H1 (cell line): ENCODE measurements at regions not wholly inside any gene's neighbourhood (a gene's known extent, or its start where the extent isn't known, plus 50 kb on each side); places are given as distances from the start of the nearest gene placed in this dataset.

Source experiments
- CTCF ChIA-PET: fragments of 300-600 bp; sonication (Branson Sonifier 250); formaldehyde crosslinking; loops from one replicate; lab custom pipeline; 2021; ENCODE audit not compliant: partially characterized antibody; lab: Charles Lee
- POLR2A ChIA-PET: fragments of 300-600 bp; sonication (Branson Sonifier 250); formaldehyde crosslinking; loops from one replicate; lab custom pipeline; 2021; ENCODE audit warnings: inconsistent platforms; ENCODE audit not compliant: partially characterized antibody; lab: Charles Lee
- DNase-seq, 2 experiments: peaks; one replicate each; pipeline versions ENCODE4 v3.0.0 to v3.0.0-alpha.2; 2010 to 2022; ENCODE audit warnings: low spot score in 2 of 2, low read depth in 1 of 2, mixed read lengths in 1 of 2
- FAIRE-seq: peaks from 2 replicates; lab custom pipeline; 2011; peaks lifted over from hg19 to GRCh38; lab: Jason Lieb, UNC
- H2AFZ ChIP-seq: 2 replicates; pipeline ENCODE4 v1.8.1; 2012; ENCODE audit warnings: low read length, inconsistent platforms
- H2AK5ac ChIP-seq: 2 replicates; pipeline ENCODE4 v1.6.1; 2013; ENCODE audit warnings: low read depth, low read length
- H2BK120ac ChIP-seq: replicated peaks from 2 replicates; pipeline ENCODE3; 2013; ENCODE audit warnings: low read depth, low read length, inconsistent platforms
- H2BK12ac ChIP-seq: 2 replicates; pipeline ENCODE4 v1.6.1; 2013; ENCODE audit warnings: low read depth, low read length
- H2BK15ac ChIP-seq: 2 replicates; pipeline ENCODE4 v1.6.1; 2013; ENCODE audit warnings: low read length
- H2BK20ac ChIP-seq: 2 replicates; pipeline ENCODE4 v1.6.1; 2013; ENCODE audit warnings: low read length
- H2BK5ac ChIP-seq: 2 replicates; pipeline ENCODE4 v1.6.1; 2013; ENCODE audit warnings: low read depth, low read length
- H3K14ac ChIP-seq: 2 replicates; pipeline ENCODE4 v1.6.1; 2013; ENCODE audit warnings: inconsistent platforms; ENCODE audit not compliant: insufficient read length
- H3K18ac ChIP-seq: 2 replicates; pipeline ENCODE4 v1.6.1; 2013; ENCODE audit warnings: low read length; ENCODE audit errors: extremely low read depth
- H3K23ac ChIP-seq: 2 replicates; pipeline ENCODE4 v1.6.1; 2013; ENCODE audit warnings: inconsistent platforms; ENCODE audit not compliant: insufficient read length
- H3K23me2 ChIP-seq: 2 replicates; pipeline ENCODE4 v1.6.1; 2013; ENCODE audit warnings: low read depth, low read length
- H3K27ac ChIP-seq: 2 replicates; pipeline ENCODE4 v1.6.1; 2011; ENCODE audit warnings: low read depth, low read length, inconsistent platforms
- H3K27me3 ChIP-seq, 4 experiments: replicated peaks in 1 of 4; 1 replicate in 1 of 4; 2 replicates in 3 of 4; pipeline versions ENCODE4 v1.6.1 to v1.8.1; 2011 to 2013; ENCODE audit warnings: low read length in 3 of 4, mild to moderate bottlenecking in 3 of 4, inconsistent platforms in 2 of 4, mixed read lengths in 2 of 4, moderate library complexity in 1 of 4; ENCODE audit not compliant: control insufficient read depth in 3 of 4, insufficient read depth in 3 of 4; ENCODE audit errors: extremely low read depth in 1 of 4
- H3K36me3 ChIP-seq, 4 experiments: 2 replicates each; pipeline versions ENCODE4 v1.6.1 to v1.8.1; 2011 to 2013; ENCODE audit warnings: mild to moderate bottlenecking in 4 of 4, low read length in 3 of 4, moderate library complexity in 2 of 4, control low read depth in 1 of 4, inconsistent platforms in 1 of 4; ENCODE audit not compliant: insufficient read depth in 4 of 4, control insufficient read depth in 2 of 4
- H3K4ac ChIP-seq: replicated peaks from 2 replicates; pipeline ENCODE3; 2013; ENCODE audit warnings: low read length, low read depth, mixed read lengths, inconsistent platforms; ENCODE audit not compliant: insufficient read length
- H3K4me1 ChIP-seq, 4 experiments: replicated peaks in 1 of 4; 1 replicate in 1 of 4; 2 replicates in 3 of 4; pipeline versions ENCODE4 v1.6.1 to v1.8.1; 2011 to 2013; ENCODE audit warnings: low read length in 3 of 4, inconsistent platforms in 2 of 4, mixed read lengths in 1 of 4; ENCODE audit not compliant: insufficient read depth in 4 of 4, control insufficient read depth in 3 of 4
- H3K4me2 ChIP-seq, 2 experiments: 2 replicates each; pipeline versions ENCODE4 v1.6.1 to v1.8.1; 2011 to 2013; ENCODE audit warnings: low read depth in 2 of 2, low read length in 2 of 2, control low read depth in 1 of 2, inconsistent platforms in 1 of 2, mild to moderate bottlenecking in 1 of 2; ENCODE audit not compliant: insufficient read depth in 1 of 2
- H3K4me3 ChIP-seq, 4 experiments: fragments of 200-600, 300-600 bp in 1 of 4; sonication (generic), shearing (Covaris generic), sonication (Bioruptor Twin) in 1 of 4; 2 replicates each; pipeline versions ENCODE4 v1.5.1 to v1.8.1; 2011 to 2016; ENCODE audit warnings: low read length in 4 of 4, low read depth in 3 of 4, control low read depth in 2 of 4, inconsistent platforms in 2 of 4, mild to moderate bottlenecking in 2 of 4, mixed read lengths in 1 of 4, moderate library complexity in 1 of 4; ENCODE audit not compliant: insufficient read depth in 2 of 4; ENCODE audit errors: extremely low read depth in 1 of 4
- H3K56ac ChIP-seq: replicated peaks from 2 replicates; pipeline ENCODE3; 2013; ENCODE audit warnings: low read depth, mild to moderate bottlenecking, mixed read lengths, low read length, inconsistent platforms; ENCODE audit not compliant: insufficient read length
- H3K79me1 ChIP-seq: 2 replicates; pipeline ENCODE4 v1.6.1; 2013; ENCODE audit warnings: low read depth, low read length, control low read depth
- H3K79me2 ChIP-seq, 2 experiments: 2 replicates each; pipeline versions ENCODE4 v1.6.1 to v1.8.1; 2012 to 2013; ENCODE audit warnings: low read length in 2 of 2, mild to moderate bottlenecking in 2 of 2, inconsistent platforms in 1 of 2; ENCODE audit not compliant: insufficient read depth in 2 of 2, control insufficient read depth in 1 of 2
- H3K9ac ChIP-seq, 4 experiments: replicated peaks in 1 of 4; 1 replicate in 1 of 4; 2 replicates in 3 of 4; pipeline versions ENCODE4 v1.6.1 to v1.8.1; 2011 to 2013; ENCODE audit warnings: low read depth in 3 of 4, low read length in 3 of 4, control low read depth in 2 of 4, mild to moderate bottlenecking in 2 of 4, moderate library complexity in 2 of 4, inconsistent platforms in 1 of 4; ENCODE audit errors: extremely low read depth in 1 of 4
- H3K9me3 ChIP-seq, 2 experiments: 2 replicates each; pipeline versions ENCODE4 v1.6.1 to v1.8.1; 2012 to 2013; ENCODE audit warnings: mild to moderate bottlenecking in 2 of 2, moderate library complexity in 2 of 2, control low read depth in 1 of 2, inconsistent platforms in 1 of 2, low read depth in 1 of 2, low read length in 1 of 2, mixed read lengths in 1 of 2; ENCODE audit not compliant: insufficient read depth in 2 of 2
- H4K20me1 ChIP-seq, 2 experiments: replicated peaks in 1 of 2; 2 replicates each; pipeline versions ENCODE3 to v1.8.1; 2011 to 2013; ENCODE audit warnings: inconsistent platforms in 2 of 2, low read length in 2 of 2, mild to moderate bottlenecking in 1 of 2; ENCODE audit not compliant: insufficient read depth in 2 of 2, control insufficient read depth in 1 of 2
- H4K5ac ChIP-seq: 2 replicates; pipeline ENCODE4 v1.6.1; 2013; ENCODE audit warnings: low read length, low read depth, mixed read lengths, inconsistent platforms; ENCODE audit not compliant: insufficient read length
- H4K8ac ChIP-seq: 2 replicates; pipeline ENCODE4 v1.8.0; 2013; ENCODE audit warnings: mild to moderate bottlenecking, moderate library complexity, low read length, inconsistent platforms; ENCODE audit not compliant: insufficient read depth; ENCODE audit errors: extremely low read depth
- H4K91ac ChIP-seq: replicated peaks from 2 replicates; pipeline ENCODE3; 2013; ENCODE audit warnings: low read length, mixed read lengths, inconsistent platforms; ENCODE audit not compliant: insufficient read length
- ASH2L ChIP-seq: fragments of 200-600, 300-600 bp; sonication (generic); IDR thresholded peaks from one replicate; pipeline ENCODE4 v1.7.1; 2017; ENCODE audit warnings: low read length
- BRCA1 ChIP-seq: IDR thresholded peaks from 2 replicates; pipeline ENCODE4 v1.6.1; 2012; ENCODE audit warnings: low read depth, low read length, improper control_type of control experiment
- CEBPB ChIP-seq: IDR thresholded peaks from 2 replicates; pipeline ENCODE4 v1.6.1; 2012; ENCODE audit warnings: low read depth, low read length
- CHD1 ChIP-seq: IDR thresholded peaks from 2 replicates; pipeline ENCODE4 v1.6.1; 2012; ENCODE audit warnings: low read depth, low read length, improper control_type of control experiment
- CTBP2 ChIP-seq: IDR thresholded peaks from 2 replicates; pipeline ENCODE4 v1.7.0; 2011; ENCODE audit warnings: borderline replicate concordance, mild to moderate bottlenecking, moderate library complexity, mixed read lengths, low read length; ENCODE audit not compliant: insufficient read depth, insufficient read length
- FOSL1 ChIP-seq: IDR thresholded peaks from 2 replicates; pipeline ENCODE4 v1.6.1; 2011; ENCODE audit warnings: mild to moderate bottlenecking, low read depth, low read length, moderate library complexity; ENCODE audit not compliant: insufficient read depth
- KDM5A ChIP-seq: fragments of 200-600 bp; IDR thresholded peaks from 2 replicates; pipeline ENCODE4 v1.7.1; 2012; ENCODE audit warnings: mild to moderate bottlenecking, low read length, inconsistent platforms, mixed read lengths
- POLR2A ChIP-seq, 2 experiments: IDR thresholded peaks; 1 replicate in 1 of 2; 2 replicates in 1 of 2; pipeline ENCODE4 v1.6.1; 2011; ENCODE audit warnings: low read depth in 2 of 2, low read length in 2 of 2, mild to moderate bottlenecking in 2 of 2; ENCODE audit errors: control extremely low read depth in 1 of 2
- SAP30 ChIP-seq: fragments of 300-600 bp; sonication (generic); IDR thresholded peaks from 2 replicates; pipeline ENCODE4 v1.7.1; 2012; ENCODE audit warnings: low read length, moderate library complexity, mild to moderate bottlenecking, inconsistent platforms; ENCODE audit not compliant: insufficient read depth, insufficient replicate concordance
- SIX5 ChIP-seq: IDR thresholded peaks from 2 replicates; pipeline ENCODE4 v1.6.1; 2011; ENCODE audit warnings: mild to moderate bottlenecking, low read depth, low read length
- WGBS, 2 experiments: shearing (Covaris generic) in 1 of 2; methylation state at CpG; one replicate each; pipeline versions ENCODE4 v1.1.6 to v1.1.7; 2013 to 2015; ENCODE audit warnings: low lambda C conversion rate in 2 of 2, mixed read lengths in 2 of 2, inconsistent platforms in 1 of 2, low coverage in 1 of 2, missing lambda C conversion rate in 1 of 2; ENCODE audit not compliant: insufficient replicate concordance in 2 of 2, insufficient coverage in 1 of 2, insufficient read length in 1 of 2; ENCODE audit errors: extremely low coverage in 1 of 2, missing lambda C conversion rate in 1 of 2; 5-methylcytosine and 5-hydroxymethylcytosine counted together

GRCh38 chr11:116188350-116188749 lies 584.4 kb downstream of the BUD13 start:
- no peak overlapping the region for H3K18ac ChIP-seq
- no peak overlapping the region for H2BK120ac ChIP-seq
- no peak overlapping the region for H4K8ac ChIP-seq
- ChIA-PET POLR2A (no interaction called here), CTCF (interaction anchor here (2.0 to 4.8 kb wide), 2 partner anchors 16 to 28 kb away, joined by 13 to 47 read pairs; no protein-coding TSS in a partner anchor)
- H3K23me2 ChIP-seq = peaks cover 2% of the 10 kb centered on the region
- no peak overlapping the region for H3K4me3 ChIP-seq
- H3K56ac ChIP-seq = no peak overlapping the region
- H3K14ac ChIP-seq = no peak overlapping the region
- H3K4me1 ChIP-seq = peaks cover 3 to 14% (median 7%) of the 10 kb centered on the region in 4 experiments; a peak in 6 of 7 replicates
- H3K9ac ChIP-seq = no peak overlapping the region; a peak in 1 of 7 replicates
- no peak overlapping the region for H2AK5ac ChIP-seq
- H3K4ac ChIP-seq = no peak overlapping the region
- peaks cover 0 to 9% of the 10 kb centered on the region in 2 experiments for H4K20me1 ChIP-seq
- H3K9me3 ChIP-seq = no peaks in the 10 kb centered on the region
- H2AFZ ChIP-seq = no peak overlapping the region
- peaks cover 0 to 10% (median 3%) of the 10 kb centered on the region in 4 experiments; a peak in 4 of 7 replicates for H3K27me3 ChIP-seq
- H3K36me3 ChIP-seq = no peaks in the 10 kb centered on the region
- H3K4me2 ChIP-seq = no peak overlapping the region
- DNase-seq (no peak), FAIRE-seq (no peak)
- no peak overlapping the region for H4K5ac ChIP-seq
- no peak overlapping the region for H2BK5ac ChIP-seq
- H4K91ac ChIP-seq = no peak overlapping the region
- no peaks in the 10 kb centered on the region for H3K79me2 ChIP-seq
- H2BK12ac ChIP-seq = no peak overlapping the region
- H3K27ac ChIP-seq = no peak overlapping the region
- H3K79me1 ChIP-seq = no peaks in the 10 kb centered on the region
- WGBS, 2 experiments = 85% methylated on average over 5 of the region's 5 CpGs; no CpG with 5 or more reads in 1 of the 2 experiments
- peak overlapping the region; percentile 16; the same call in 1 of the 2 replicates for H2BK15ac ChIP-seq
- H3K23ac ChIP-seq = no peak overlapping the region
- no peak overlapping the region for H2BK20ac ChIP-seq
- TF ChIP-seq CTBP2 (no peak), CHD1 (no peak), BRCA1 (no peak), FOSL1 (no peak), KDM5A (no peak), POLR2A (IDR thresholded peaks at IDR 0.05; ENCODE audit: control extremely low read depth in 1 of 2, low read depth in 2 of 2, low read length in 2 of 2) (no peak), CEBPB (no peak), SIX5 (no peak), SAP30 (no peak), ASH2L (no peak)
